HG02970 (cell line): ENCODE measurements at regions not wholly inside any gene's neighbourhood (a gene's known extent, or its start where the extent isn't known, plus 50 kb on each side); places are given as distances from the start of the nearest gene placed in this dataset.
"Not testable (repeated sequence)": the region's sequence is repeated elsewhere in the genome, so short reads cannot be mapped to it uniquely, and the experiment has no call there.

Experiments used
- ATAC-seq: cut with Tn5 transposase; IDR thresholded peaks from one replicate; pipeline ENCODE4 v1.9.1; 2021; ENCODE audit warnings: mild to moderate bottlenecking, moderate library complexity, moderate number of reproducible peaks; ENCODE audit not compliant: unreplicated experiment, low FRiP score

- ATAC-seq: no peak
Observed at GRCh38 chr3:94314218-94314883, 251.5 kb downstream of the NSUN3 start.

DNA sequence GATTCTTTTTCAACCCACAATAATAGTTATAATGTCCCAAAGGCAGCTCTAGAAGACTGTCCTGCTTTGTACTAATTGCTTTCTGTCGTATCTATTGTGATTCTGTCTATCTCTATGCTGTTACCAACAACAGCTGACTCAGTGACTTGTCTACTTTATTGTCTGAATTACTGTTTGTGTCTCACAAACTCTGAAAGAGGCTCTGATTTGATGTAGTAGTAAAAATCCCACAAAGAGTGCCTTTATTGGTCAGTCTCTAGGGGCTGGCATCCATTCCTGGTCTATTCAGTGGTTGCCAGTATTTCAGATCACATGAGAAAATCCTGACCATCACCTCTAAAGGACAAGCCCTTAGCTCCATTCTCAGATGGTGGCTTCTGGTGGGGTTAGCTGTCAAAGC, 254.2 kb downstream of the NSUN3 start:
- ATAC-seq: no peak

- no peak for ATAC-seq
Observed at GRCh38 chr3:94323596-94323995, 260.7 kb downstream of the NSUN3 start.

DNA sequence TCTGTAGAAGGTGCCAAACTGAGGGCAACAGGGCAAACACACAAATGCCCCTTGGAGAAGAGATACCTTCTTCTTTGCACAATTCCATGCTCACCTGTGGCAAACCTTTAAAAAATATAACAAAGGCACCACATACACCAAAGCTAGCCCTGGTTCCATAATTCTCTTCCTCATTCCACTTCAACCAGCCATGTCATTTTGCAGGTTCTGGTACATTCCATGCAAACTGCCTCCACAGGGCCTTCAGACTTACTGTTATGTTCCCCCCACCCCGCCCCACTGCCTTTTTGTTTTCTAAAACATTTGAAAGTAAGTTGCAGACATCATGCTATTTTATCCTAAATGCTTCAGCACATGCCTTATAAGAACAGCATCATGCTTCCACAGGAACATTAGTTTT, 269.0 kb downstream of the NSUN3 start:
- no peak for ATAC-seq

DNA sequence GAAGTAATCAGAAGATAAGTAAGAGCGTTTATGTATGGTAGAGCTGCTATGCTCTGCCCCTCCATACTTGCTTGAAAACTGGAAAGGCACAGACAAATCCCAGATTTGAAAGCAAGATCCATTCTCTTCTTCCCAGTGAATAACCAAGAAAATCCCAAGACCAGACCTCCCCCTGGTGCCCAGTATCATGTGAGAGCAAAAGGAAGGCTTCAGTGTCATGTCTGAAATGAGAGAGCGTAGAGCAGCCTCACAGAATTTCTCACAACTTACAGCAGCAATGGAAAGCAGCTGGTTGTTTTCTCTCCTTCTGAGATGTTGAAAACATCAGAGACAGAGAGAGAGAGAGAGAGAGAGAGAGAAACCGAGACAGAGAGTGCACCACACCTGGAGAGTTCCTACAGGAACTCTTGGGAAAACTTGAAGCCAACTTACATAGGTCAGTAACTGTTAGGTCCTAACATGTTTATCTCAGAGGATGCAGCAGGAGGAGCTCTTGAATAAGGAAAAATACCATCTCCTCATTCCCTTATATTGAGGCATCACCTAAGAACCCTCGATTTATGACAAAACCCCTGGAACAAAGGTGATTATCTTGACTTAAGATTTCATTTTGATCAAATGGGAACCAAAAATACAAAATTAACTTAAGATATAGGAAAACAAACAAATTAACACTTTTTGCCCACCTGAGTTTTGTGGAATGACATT, 273.3 kb downstream of the NSUN3 start:
- no peak for ATAC-seq

DNA sequence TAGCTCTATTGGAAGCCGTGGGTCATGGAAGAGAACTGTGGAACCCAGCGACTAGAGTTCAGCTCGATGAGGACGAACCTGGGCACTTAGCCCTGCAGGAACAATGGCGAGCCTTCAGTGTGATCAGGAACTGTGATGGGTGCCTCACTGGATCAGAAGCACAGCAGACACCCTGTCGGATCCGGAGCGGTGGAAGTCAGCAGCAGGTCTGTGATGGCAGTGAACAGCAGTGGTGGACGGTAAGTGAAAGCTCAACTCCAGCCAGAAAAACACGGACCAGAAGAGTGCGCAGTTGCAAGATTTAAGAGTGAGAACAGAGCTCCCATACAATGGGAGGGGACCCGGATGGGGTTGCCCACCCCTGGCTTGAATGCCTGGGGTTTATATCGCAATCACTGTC, 282.2 kb downstream of the NSUN3 start:
- ATAC-seq: no peak

- no peak for ATAC-seq
Observed at GRCh38 chr3:94349310-94349878, 286.5 kb downstream of the NSUN3 start.

DNA sequence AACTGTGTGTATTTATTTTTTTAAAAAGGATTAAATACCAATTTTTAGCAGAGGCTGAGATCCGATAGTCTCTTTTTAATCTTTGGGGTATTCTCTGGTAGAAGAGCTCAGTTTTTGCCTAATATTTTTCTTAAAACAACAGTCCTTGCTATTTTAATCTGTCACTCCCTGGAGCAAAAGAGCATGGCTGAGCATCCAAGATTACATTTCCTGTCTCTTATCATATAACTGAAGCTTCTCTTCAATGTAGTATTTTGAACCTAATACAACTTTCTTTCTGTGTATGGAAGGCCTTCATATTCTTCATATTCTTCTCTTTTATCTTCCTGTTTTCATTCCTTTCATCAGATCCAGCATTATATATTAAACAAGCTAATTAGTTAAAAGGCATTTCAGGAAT, 293.7 kb downstream of the NSUN3 start:
- ATAC-seq: no peak

DNA sequence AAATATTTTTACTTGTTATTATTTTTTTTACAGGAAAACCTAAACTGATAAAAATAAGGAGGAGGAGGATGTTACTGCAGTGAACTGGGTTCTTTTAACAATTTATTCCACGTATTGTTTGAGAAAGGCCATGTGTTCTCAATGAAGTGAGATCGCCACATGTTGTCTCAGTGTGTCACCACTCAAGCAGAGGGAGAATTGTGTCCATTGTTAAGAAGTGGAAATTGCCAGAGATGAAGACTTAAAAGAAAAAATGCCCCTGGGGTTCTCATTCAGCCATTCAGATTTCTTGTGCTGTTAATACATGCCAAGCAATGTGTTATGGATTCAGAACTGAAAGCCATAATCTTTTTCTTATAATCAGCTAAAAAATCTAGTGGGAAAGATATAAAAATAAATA, 297.1 kb downstream of the NSUN3 start:
- ATAC-seq: no peak

DNA sequence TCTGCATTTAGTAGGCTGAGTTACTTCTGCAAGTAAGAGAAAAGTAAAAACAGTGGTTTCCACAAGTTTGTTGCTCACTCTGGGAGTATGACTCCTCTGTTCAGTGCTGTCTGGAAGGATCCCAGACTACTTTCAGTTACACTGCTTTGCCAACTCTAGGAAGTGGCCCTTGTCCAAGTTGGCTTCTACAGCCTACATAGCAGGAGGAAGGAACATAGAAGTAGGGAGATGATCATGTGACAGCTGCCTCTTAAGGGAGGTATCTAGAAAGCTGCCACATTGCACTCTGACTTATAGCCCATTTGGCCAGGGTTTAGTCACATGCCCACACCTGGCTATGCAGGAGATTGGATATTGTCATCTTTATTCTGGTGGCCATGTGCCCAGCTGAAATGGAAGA, 298.1 kb downstream of the NSUN3 start:
- no peak for ATAC-seq

DNA sequence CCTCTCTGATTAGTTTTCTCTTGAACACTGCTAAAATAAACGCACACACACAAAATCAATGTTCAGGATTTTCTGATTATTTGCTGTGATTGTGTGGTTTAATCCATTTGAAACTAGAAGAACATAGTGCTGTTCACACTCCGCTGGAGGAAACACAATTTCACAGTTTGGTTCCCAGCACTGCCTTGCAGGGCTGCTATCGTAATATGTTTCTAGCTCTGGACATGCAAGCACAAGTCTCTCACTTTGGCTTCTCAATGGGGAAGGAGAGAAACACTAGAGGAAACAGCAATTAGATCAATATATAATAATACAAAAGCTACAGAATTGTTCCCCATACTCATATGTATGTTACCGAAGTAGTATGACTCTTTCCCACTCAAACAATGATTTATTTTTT, 299.5 kb downstream of the NSUN3 start:
- no peak for ATAC-seq

- no peak for ATAC-seq
Observed at GRCh38 chr3:94365006-94365405, 302.1 kb downstream of the NSUN3 start.

- ATAC-seq: no peak
Observed at GRCh38 chr3:94372026-94372425, 309.2 kb downstream of the NSUN3 start.

DNA sequence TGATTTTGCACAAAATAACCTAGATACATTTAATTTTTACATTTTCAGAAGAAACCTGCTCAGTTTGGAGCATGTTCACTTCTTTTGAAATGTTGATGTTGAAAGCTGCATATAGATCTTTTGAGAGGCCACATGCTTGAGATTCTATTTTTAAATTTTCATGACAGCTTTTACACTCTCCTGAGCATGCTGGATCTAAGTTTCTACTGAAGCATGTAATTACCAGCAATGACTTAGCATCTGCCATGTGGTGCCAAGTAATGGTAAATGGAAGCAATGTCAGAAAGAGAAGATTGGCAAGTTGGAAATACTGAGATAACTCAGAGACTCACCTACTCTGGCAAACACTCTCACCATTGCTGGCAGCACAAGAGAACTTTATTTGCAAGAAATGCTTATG, 310.6 kb downstream of the NSUN3 start:
- ATAC-seq: no peak

- no peak for ATAC-seq
Observed at GRCh38 chr3:94374439-94375161, 311.7 kb downstream of the NSUN3 start.

DNA sequence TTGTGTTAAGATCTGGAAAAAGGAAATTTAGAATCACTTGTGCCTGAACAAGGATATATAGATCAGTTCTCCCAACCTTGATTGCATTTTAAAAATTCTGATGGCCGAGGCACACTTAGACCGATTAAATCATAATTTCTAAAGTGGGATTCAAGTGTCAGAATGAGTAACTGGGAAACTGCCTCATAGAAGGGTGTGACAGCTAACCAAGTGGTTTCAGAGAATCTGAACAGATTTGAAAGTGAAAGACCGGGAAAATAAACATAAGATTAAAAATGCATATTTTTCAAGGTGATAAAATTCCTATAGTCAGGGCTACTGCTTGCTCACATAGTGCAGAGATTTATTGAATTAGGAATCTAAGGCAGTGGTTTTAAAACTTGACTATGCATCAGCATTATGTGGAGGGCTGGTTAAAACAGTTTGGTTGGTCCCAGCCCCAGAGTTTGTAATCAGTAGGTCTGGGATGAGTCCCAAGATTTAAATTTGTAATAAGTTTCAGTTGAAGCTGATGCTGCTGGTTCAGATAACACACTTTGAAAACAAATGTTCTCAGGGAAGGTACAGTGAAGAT, 314.3 kb downstream of the NSUN3 start:
- not testable (repeated sequence) for ATAC-seq

- ATAC-seq: not testable (repeated sequence)
Observed at GRCh38 chr3:94377863-94378262, 315.0 kb downstream of the NSUN3 start.

DNA sequence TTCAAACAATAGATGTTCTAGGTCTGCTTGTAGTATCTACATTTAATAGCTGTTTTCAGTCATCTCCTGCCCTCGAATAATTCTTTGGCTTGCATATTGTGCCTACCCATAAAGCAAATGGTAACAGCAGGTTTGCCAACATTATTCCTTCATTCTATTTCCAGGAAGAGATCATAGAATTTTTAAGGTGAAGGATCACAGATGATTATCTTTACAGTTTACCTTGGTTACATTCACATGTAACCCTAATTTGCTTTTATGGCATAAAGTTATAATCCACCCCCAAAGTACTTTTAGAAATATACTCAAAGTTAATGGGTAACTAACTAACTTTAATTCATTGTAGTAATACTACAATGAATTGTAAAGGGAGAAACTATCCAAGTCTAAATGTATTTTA, 315.5 kb downstream of the NSUN3 start:
- no peak for ATAC-seq

DNA sequence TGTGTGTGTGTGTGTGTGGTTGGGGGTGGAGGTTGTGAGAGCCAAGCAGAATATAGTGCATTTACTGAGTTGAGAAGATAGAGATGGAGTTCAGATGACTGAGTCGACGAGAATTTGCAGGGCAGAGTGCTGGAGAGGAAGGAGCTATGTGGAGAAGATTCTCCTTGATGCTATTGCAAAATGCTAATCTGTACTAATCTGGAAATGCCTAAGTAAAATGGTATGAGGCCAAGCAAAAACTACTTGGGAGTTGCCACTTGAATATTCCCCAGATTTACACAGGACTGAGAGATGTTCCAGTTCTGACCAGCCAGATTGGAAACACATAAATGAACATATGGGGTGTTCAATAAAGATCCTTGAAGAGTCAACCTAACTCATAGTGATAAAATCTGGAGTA, 316.4 kb downstream of the NSUN3 start:
- ATAC-seq: no peak

DNA sequence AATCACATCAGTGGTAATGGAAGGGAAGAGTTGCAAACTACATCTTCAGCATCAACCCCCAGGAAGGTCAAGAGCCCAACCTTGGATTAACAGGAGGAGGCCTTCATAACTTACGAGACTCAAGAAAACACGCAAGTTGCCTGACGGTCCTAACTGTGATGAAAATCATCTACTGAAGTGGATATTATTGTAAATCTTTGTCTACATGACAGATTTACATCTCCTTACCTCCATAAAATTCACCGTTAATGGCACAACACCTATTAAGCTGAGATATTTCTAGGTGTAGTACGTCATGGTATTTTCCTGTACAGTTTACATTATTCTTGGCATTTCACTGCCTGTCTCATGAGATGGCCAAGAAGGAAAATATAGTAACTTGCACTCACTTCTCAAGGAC, 332.0 kb downstream of the NSUN3 start:
- no peak for ATAC-seq

DNA sequence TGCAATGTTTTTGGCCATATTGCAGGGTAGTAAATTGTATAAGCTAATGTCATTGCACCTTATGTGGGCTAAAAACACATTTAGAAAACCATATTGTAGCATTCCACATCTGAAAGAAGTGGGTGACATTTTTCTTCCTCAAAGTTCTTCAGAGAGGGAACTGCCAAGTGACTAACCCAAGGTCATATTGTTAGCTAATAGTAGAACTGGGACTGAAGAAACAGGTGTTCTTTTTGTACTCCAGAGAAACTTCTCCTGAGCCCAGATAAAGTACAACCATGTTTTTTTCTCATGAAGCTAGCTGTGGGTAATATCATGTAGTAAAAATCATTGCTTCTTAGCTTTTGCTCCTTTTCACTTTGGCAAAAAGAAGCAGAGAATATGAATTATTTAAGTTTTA, 333.0 kb downstream of the NSUN3 start:
- no peak for ATAC-seq
